ENCODE measurements at regions not wholly inside any gene's neighbourhood (a gene's known extent, or its start where the extent isn't known, plus 50 kb on each side); places are given as distances from the start of the nearest gene placed in this dataset.
"Not testable (repeated sequence)": the region's sequence is repeated elsewhere in the genome, so short reads cannot be mapped to it uniquely, and the experiment has no call there.

- intact Hi-C loops (cut with DNase I; ENCODE audit: low total_unique reads): no loop called here
- WGBS, 2 donors: 76 to 77% methylated on average over 1 of the region's 1 CpG
Measured at GRCh38 chr5:111958851-111959250, 201.9 kb upstream of the NREP start.

DNA sequence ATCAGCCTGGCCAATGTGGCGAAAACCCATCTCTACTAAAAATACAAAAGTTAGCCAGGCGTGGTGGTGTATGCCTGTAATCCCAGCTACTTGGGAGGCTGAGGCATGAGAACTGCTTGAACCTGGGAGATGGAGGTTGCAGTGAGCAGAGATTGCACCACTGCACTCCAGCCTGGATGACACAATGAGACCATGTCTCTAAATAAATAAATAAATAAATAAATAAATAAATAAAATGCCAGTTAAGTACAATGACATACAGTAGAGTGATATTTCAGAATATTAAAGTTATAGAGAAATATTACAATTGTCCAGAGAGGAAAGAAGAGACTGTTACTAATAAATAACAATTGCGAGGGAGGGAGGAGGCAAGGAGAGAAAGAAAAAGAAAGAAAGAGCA lies 199.8 kb upstream of the NREP start:
- H3K27ac ChIP-seq; H3K4me1 ChIP-seq; H3K36me3 ChIP-seq (ENCODE audit: low read depth, missing control alignments); H3K27me3 ChIP-seq; H3K9me3 ChIP-seq; H3K4me3 ChIP-seq; intact Hi-C loops (cut with DNase I; ENCODE audit: low total_unique reads); DNase-seq: not testable (repeated sequence)
- WGBS, 2 donors: 91 to 94% methylated on average over 3 of the region's 3 CpGs

More at GRCh38 chr5:111958851-111959250, 201.9 kb upstream of the NREP start:
- no peak for DNase-seq
- Histone ChIP-seq H3K4me3 (no peak overlapping the region), H3K36me3 (ENCODE audit: low read depth, missing control alignments) (no peaks in the 10 kb centered on the region), H3K27me3 (no peaks in the 10 kb centered on the region), H3K4me1 (no peaks in the 10 kb centered on the region), H3K27ac (no peak overlapping the region), H3K9me3 (no peaks in the 10 kb centered on the region)
- TF ChIP-seq, protein P1, sequence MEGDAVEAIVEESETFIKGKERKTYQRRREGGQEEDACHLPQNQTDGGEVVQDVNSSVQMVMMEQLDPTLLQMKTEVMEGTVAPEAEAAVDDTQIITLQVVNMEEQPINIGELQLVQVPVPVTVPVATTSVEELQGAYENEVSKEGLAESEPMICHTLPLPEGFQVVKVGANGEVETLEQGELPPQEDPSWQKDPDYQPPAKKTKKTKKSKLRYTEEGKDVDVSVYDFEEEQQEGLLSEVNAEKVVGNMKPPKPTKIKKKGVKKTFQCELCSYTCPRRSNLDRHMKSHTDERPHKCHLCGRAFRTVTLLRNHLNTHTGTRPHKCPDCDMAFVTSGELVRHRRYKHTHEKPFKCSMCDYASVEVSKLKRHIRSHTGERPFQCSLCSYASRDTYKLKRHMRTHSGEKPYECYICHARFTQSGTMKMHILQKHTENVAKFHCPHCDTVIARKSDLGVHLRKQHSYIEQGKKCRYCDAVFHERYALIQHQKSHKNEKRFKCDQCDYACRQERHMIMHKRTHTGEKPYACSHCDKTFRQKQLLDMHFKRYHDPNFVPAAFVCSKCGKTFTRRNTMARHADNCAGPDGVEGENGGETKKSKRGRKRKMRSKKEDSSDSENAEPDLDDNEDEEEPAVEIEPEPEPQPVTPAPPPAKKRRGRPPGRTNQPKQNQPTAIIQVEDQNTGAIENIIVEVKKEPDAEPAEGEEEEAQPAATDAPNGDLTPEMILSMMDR (IDR thresholded peaks at IDR 0.05): no peak
- TF ChIP-seq POLR2A (IDR thresholded peaks at IDR 0.05): no peak

DNA sequence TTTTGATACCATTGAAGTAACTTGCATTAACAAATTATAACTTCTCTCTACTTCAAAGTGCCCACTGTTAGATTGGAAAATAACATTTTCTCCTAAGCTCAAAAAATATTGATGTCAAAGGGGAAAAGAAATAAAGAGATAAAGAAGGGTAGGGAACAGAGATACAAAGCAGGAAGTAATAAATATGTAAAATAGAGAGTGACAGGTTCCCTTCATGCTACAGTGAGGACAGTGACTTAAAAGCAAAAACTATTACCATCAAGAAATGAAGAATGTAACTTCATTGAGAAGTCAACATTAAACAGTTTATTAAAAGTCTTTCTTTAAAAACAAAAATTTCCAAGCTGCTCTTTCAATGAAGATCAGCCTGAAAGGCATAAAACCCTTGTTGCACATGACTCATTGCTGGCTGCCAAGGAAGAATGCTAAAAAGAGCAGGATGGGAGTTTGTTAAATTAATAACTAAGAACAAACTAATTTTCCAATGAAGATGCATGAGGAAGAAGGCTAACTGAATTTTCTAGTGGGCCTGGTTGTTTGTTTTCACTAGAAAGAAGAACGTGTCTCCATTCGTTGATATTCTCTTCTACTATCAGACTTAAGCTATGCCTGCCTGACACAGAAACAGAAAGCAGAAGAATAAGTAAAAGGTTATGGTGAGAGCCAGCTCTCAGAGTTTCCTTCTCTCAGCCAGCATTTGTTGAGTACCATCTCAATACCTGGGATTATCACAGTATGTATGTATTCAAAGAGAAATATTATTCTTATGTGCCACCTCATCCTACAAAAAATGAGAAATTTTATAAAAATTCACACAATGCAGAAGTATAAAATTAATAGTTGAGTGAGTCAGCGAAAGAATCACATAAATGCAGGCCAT lies 197.8 kb upstream of the NREP start:
- WGBS, 2 donors: 60 to 61% methylated on average over 3 of the region's 3 CpGs
- Histone ChIP-seq H3K36me3 (ENCODE audit: low read depth, missing control alignments) (no peaks in the 10 kb centered on the region), H3K27ac (no peak overlapping the region), H3K4me1 (no peaks in the 10 kb centered on the region), H3K9me3 (no peaks in the 10 kb centered on the region), H3K4me3 (no peak overlapping the region), H3K27me3 (no peaks in the 10 kb centered on the region)
- TF ChIP-seq POLR2A (IDR thresholded peaks at IDR 0.05): no peak
- TF ChIP-seq, protein P1 (IDR thresholded peaks at IDR 0.05): no peak
- no peak for DNase-seq
- intact Hi-C loops (cut with DNase I; ENCODE audit: low total_unique reads): no loop called here

DNA sequence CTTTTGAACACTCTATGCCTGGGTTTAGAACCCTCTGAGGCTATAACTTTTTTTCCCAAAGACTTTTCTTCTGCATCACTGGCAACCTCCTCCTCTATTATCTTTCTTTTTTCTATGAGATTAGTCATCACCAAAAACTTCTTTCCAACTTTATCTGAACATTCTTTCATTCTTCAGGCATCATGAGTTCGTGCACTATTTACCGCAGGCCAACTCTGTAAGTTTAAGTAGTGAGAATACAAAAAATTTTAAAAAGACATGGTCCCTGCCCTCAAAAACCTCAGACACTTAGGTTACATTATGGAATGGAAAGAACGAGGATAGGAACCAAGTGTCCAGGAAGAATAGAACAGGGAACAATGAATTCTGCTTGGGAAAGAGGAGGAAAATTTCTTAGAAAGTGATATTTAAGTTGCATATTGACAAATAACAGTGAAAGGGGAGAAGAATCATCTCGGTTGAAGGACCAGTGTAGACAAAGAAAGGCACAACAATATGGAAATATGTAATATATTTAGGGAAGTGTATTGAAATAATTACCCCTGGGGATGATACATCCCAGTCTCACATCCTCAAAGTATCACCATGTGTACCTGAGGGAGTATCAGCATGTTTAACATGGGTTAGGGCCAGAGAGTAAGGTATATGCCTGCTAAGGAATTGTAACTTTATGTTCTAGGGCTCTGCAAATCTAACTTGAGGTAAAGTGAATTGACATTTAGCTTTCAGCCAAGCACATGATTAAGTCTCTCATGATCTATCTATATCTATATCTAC lies 196.5 kb upstream of the NREP start:
- Histone ChIP-seq H3K4me3 (no peak overlapping the region), H3K36me3 (ENCODE audit: low read depth, missing control alignments) (no peaks in the 10 kb centered on the region), H3K27me3 (no peaks in the 10 kb centered on the region), H3K9me3 (no peaks in the 10 kb centered on the region), H3K27ac (no peak overlapping the region), H3K4me1 (no peaks in the 10 kb centered on the region)
- intact Hi-C loops (cut with DNase I; ENCODE audit: low total_unique reads): no loop called here
- DNase-seq: no peak
- 61 to 69% methylated on average over 4 of the region's 4 CpGs for WGBS, 2 donors
- no peak for TF ChIP-seq POLR2A (IDR thresholded peaks at IDR 0.05)
- TF ChIP-seq, protein P1 (IDR thresholded peaks at IDR 0.05): no peak

DNA sequence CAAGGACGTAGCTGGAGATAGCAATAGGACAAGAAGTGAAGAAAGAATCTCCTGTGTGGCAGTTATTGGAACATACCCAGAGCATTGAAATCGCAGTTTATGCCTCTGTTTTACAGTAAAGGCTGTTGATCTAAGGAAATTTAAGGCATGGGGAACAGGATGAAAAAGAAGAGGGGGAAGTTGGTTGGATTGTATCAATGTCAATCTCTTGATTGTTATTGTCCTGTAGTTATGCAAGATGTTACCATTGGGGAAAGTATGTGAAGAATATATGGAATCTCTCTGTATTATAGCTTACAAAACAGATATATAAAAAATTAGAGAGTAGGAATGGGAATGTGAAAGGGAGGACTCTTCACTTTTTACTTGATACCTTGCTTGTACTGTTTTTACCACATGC lies 195.6 kb upstream of the NREP start:
- DNase-seq: no peak
- intact Hi-C loops (cut with DNase I; ENCODE audit: low total_unique reads): no loop called here
- TF ChIP-seq POLR2A (IDR thresholded peaks at IDR 0.05): no peak
- TF ChIP-seq, protein P1 (IDR thresholded peaks at IDR 0.05): no peak
- Histone ChIP-seq H3K4me1 (no peaks in the 10 kb centered on the region), H3K4me3 (no peak overlapping the region), H3K27ac (no peak overlapping the region), H3K36me3 (ENCODE audit: low read depth, missing control alignments) (no peaks in the 10 kb centered on the region), H3K27me3 (no peaks in the 10 kb centered on the region), H3K9me3 (no peaks in the 10 kb centered on the region)
- 84 to 89% methylated on average over 2 of the region's 2 CpGs for WGBS, 2 donors
